ENCODE measurements at regions not wholly inside any gene's neighbourhood (a gene's known extent, or its start where the extent isn't known, plus 50 kb on each side); places are given as distances from the start of the nearest gene placed in this dataset.

DNA sequence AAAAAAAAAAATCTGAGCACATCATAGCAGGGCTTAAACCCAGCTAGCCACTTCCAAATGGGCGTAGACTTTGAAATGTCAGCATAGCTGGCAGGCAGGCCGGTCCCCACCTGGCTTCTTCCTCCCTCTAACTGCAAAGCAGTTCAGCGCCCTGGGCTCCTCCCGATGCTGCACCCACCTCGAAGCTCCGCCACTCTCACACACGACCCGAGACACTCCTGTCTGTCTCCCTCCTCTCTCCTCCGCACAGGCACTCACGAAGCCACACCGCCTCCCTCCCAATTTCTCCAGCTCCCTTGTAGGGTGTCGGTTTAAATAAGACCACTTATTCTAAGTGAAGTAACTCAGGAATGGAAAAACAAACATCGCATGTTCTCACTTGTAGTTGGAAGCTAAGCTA is 301.3 kb downstream of the NPHP4 start:
- H3K27me3 Mint-ChIP-seq (ENCODE audit: insufficient read depth, unreplicated experiment) = no peaks in the 10 kb centered on the region
- H3K9me3 Mint-ChIP-seq (ENCODE audit: unreplicated experiment) = no peaks in the 10 kb centered on the region
- peaks cover 20% of the 10 kb centered on the region for H3K4me1 Mint-ChIP-seq (ENCODE audit: low read depth, unreplicated experiment)
- Histone ChIP-seq H3K4me3 (ENCODE audit: low read depth, low read length) (no peak overlapping the region), H3K36me3 (ENCODE audit: control insufficient read depth, insufficient read depth, low read length) (no peaks in the 10 kb centered on the region), H3K9me3 (no peaks in the 10 kb centered on the region), H3K4me1 (peaks cover 9% of the 10 kb centered on the region), H3K27me3 (replicated peaks; ENCODE audit: control insufficient read depth, insufficient read depth, low read length) (no peaks in the 10 kb centered on the region)
- intact Hi-C loops (cut with micrococcal nuclease; ENCODE audit: unreplicated experiment) = no loop called here
- no peaks in the 10 kb centered on the region for H3K36me3 Mint-ChIP-seq (ENCODE audit: insufficient read depth, unreplicated experiment)
- CTCF ChIA-PET = interaction anchor here (1.2 kb wide), 1 partner anchor 55 kb away, joined by 4 read pairs; no protein-coding TSS in a partner anchor
- H3K27ac Mint-ChIP-seq (ENCODE audit: unreplicated experiment) = no peak overlapping the region
- TF ChIP-seq, protein P1, sequence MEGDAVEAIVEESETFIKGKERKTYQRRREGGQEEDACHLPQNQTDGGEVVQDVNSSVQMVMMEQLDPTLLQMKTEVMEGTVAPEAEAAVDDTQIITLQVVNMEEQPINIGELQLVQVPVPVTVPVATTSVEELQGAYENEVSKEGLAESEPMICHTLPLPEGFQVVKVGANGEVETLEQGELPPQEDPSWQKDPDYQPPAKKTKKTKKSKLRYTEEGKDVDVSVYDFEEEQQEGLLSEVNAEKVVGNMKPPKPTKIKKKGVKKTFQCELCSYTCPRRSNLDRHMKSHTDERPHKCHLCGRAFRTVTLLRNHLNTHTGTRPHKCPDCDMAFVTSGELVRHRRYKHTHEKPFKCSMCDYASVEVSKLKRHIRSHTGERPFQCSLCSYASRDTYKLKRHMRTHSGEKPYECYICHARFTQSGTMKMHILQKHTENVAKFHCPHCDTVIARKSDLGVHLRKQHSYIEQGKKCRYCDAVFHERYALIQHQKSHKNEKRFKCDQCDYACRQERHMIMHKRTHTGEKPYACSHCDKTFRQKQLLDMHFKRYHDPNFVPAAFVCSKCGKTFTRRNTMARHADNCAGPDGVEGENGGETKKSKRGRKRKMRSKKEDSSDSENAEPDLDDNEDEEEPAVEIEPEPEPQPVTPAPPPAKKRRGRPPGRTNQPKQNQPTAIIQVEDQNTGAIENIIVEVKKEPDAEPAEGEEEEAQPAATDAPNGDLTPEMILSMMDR (IDR thresholded peaks at IDR 0.05; ENCODE audit: insufficient read depth in 1 of 2, low read depth in 1 of 2, low read length in 1 of 2, severe bottlenecking in 1 of 2, unreplicated experiment in 1 of 2) = no peak
- H3K4me3 Mint-ChIP-seq (ENCODE audit: unreplicated experiment) = no peak overlapping the region
- no TSS peak for BruUV-seq (replicated peaks)
- DNase-seq = no peak
- POLR2A ChIA-PET = no interaction called here

GRCh38 chr1:5690291-5690690 is 301.9 kb downstream of the NPHP4 start:
- DNase-seq = no peak
- Mint-ChIP-seq H3K4me3 (ENCODE audit: unreplicated experiment) (no peak overlapping the region), H3K36me3 (ENCODE audit: insufficient read depth, unreplicated experiment) (no peaks in the 10 kb centered on the region), H3K4me1 (ENCODE audit: low read depth, unreplicated experiment) (peaks cover 20% of the 10 kb centered on the region), H3K27ac (ENCODE audit: unreplicated experiment) (no peak overlapping the region), H3K27me3 (ENCODE audit: insufficient read depth, unreplicated experiment) (no peaks in the 10 kb centered on the region), H3K9me3 (ENCODE audit: unreplicated experiment) (no peaks in the 10 kb centered on the region)
- Histone ChIP-seq H3K4me1 (peaks cover 9% of the 10 kb centered on the region), H3K27me3 (replicated peaks; ENCODE audit: control insufficient read depth, insufficient read depth, low read length) (no peaks in the 10 kb centered on the region), H3K36me3 (ENCODE audit: control insufficient read depth, insufficient read depth, low read length) (no peaks in the 10 kb centered on the region), H3K4me3 (ENCODE audit: low read depth, low read length) (no peak overlapping the region), H3K9me3 (no peaks in the 10 kb centered on the region)
- ChIA-PET CTCF (interaction anchor here (1.2 kb wide), 1 partner anchor 55 kb away, joined by 4 read pairs; no protein-coding TSS in a partner anchor), POLR2A (no interaction called here)
- no TSS peak for BruUV-seq (replicated peaks)
- intact Hi-C loops (cut with micrococcal nuclease; ENCODE audit: unreplicated experiment) = no loop called here
- TF ChIP-seq, protein P1 (IDR thresholded peaks at IDR 0.05; ENCODE audit: insufficient read depth in 1 of 2, low read depth in 1 of 2, low read length in 1 of 2, severe bottlenecking in 1 of 2, unreplicated experiment in 1 of 2) = no peak

- H3K4me1 Mint-ChIP-seq (ENCODE audit: low read depth, unreplicated experiment) = peaks cover 20% of the 10 kb centered on the region
- no peaks in the 10 kb centered on the region for H3K27me3 Mint-ChIP-seq (ENCODE audit: insufficient read depth, unreplicated experiment)
- H3K36me3 Mint-ChIP-seq (ENCODE audit: insufficient read depth, unreplicated experiment) = no peaks in the 10 kb centered on the region
- ChIA-PET POLR2A (no interaction called here), CTCF (no interaction called here)
- no peaks in the 10 kb centered on the region for H3K27me3 ChIP-seq (replicated peaks; ENCODE audit: control insufficient read depth, insufficient read depth, low read length)
- TF ChIP-seq, protein P1 (IDR thresholded peaks at IDR 0.05; ENCODE audit: insufficient read depth in 1 of 2, low read depth in 1 of 2, low read length in 1 of 2, severe bottlenecking in 1 of 2, unreplicated experiment in 1 of 2) = no peak
- no peak overlapping the region for H3K4me3 ChIP-seq (ENCODE audit: low read depth, low read length)
- H3K4me1 ChIP-seq = peaks cover 9% of the 10 kb centered on the region
- peak overlapping the region; percentile 30 for H3K27ac Mint-ChIP-seq (ENCODE audit: unreplicated experiment)
- no peaks in the 10 kb centered on the region for H3K9me3 Mint-ChIP-seq (ENCODE audit: unreplicated experiment)
- BruUV-seq (replicated peaks) = no TSS peak
- peak; percentile 15 to 56 for DNase-seq
- intact Hi-C loops (cut with micrococcal nuclease; ENCODE audit: unreplicated experiment) = no loop called here
- H3K4me3 Mint-ChIP-seq (ENCODE audit: unreplicated experiment) = no peak overlapping the region
- H3K9me3 ChIP-seq = no peaks in the 10 kb centered on the region
- H3K36me3 ChIP-seq (ENCODE audit: control insufficient read depth, insufficient read depth, low read length) = no peaks in the 10 kb centered on the region
Measured at GRCh38 chr1:5688081-5689077, 303.8 kb downstream of the NPHP4 start.

Measured in Caco-2 (cell line).